GM21786 (cell line): ENCODE measurements at regions not wholly inside any gene's neighbourhood (a gene's known extent, or its start where the extent isn't known, plus 50 kb on each side); places are given as distances from the start of the nearest gene placed in this dataset.

ENCODE experiments used
- ATAC-seq: cut with Tn5 transposase; IDR thresholded peaks from one replicate; pipeline ENCODE4 v1.9.1; 2021; ENCODE audit not compliant: unreplicated experiment

- no peak for ATAC-seq
Measured at GRCh38 chr16:86181526-86181925, 282.6 kb downstream of the IRF8 start.

- ATAC-seq = no peak
Measured at GRCh38 chr16:86184185-86184584, 285.2 kb downstream of the IRF8 start.

- no peak for ATAC-seq
Measured at GRCh38 chr16:86185089-86185488, 286.1 kb downstream of the IRF8 start.

- ATAC-seq = no peak
Measured at GRCh38 chr16:86186313-86186712, 287.4 kb downstream of the IRF8 start.

GRCh38 chr16:86189934-86190333, 291.0 kb downstream of the IRF8 start:
- ATAC-seq = no peak

- ATAC-seq = no peak
Measured at GRCh38 chr16:86191663-86192062, 292.7 kb downstream of the IRF8 start.

- ATAC-seq = no peak
Measured at GRCh38 chr16:86193528-86194193, 294.7 kb downstream of the IRF8 start.

- no peak for ATAC-seq
Measured at GRCh38 chr16:86195863-86196630, 297.1 kb downstream of the IRF8 start.

- ATAC-seq = no peak
Measured at GRCh38 chr16:86196687-86197391, 297.9 kb downstream of the IRF8 start.

- ATAC-seq = no peak
Measured at GRCh38 chr16:86198206-86199118, 299.5 kb downstream of the IRF8 start.

GRCh38 chr16:86199182-86199581, 300.2 kb downstream of the IRF8 start:
- no peak for ATAC-seq

GRCh38 chr16:86199871-86200695, 301.1 kb downstream of the IRF8 start:
- no peak for ATAC-seq

- ATAC-seq = no peak
Measured at GRCh38 chr16:86200722-86201121, 301.8 kb downstream of the IRF8 start.

GRCh38 chr16:86201746-86202145, 302.8 kb downstream of the IRF8 start:
- ATAC-seq = no peak

- ATAC-seq = no peak
Measured at GRCh38 chr16:86202267-86202666, 303.3 kb downstream of the IRF8 start.

- no peak for ATAC-seq
Measured at GRCh38 chr16:86202760-86203426, 303.9 kb downstream of the IRF8 start.

GRCh38 chr16:86203557-86204275, 304.8 kb downstream of the IRF8 start:
- ATAC-seq = no peak

- no peak for ATAC-seq
Measured at GRCh38 chr16:86205521-86206245, 304.6 kb upstream of the FOXF1 start.
